Epidermal melanocyte (primary cell): ENCODE measurements at regions not wholly inside any gene's neighbourhood (a gene's known extent, or its start where the extent isn't known, plus 50 kb on each side); places are given as distances from the start of the nearest gene placed in this dataset.
"Not testable (repeated sequence)": the region's sequence is repeated elsewhere in the genome, so short reads cannot be mapped to it uniquely, and the experiment has no call there.

Experiments
- DNase-seq: peaks from one replicate; pipeline ENCODE4 v3.0.0; 2011; ENCODE audit warnings: low spot score; ENCODE audit not compliant: insufficient read length

GRCh38 chr15:96184297-96184696, 146.2 kb upstream of the NR2F2 start:
- DNase-seq = no peak

GRCh38 chr15:96186105-96186504, 144.4 kb upstream of the NR2F2 start:
- DNase-seq = no peak

- DNase-seq = no peak
These were observed 142.9 kb upstream of the NR2F2 start for GRCh38 chr15:96187341-96188305.

DNA sequence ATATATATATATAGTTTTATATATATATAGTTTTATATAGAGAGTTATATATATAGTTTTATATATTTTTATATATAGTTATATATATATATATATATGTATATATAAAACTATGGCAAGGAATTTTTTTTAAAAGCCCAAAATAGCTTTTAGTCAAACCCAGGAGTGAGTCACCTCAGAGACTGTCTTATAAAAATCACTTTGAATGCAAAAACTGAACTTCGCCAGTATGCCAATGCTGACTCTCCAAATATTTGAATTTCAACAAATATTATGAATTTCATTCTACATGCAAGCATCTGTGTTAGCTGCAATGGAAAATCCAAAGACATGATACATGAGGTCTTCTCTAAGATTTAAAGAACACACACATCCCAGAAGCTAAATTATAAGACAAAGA, 132.8 kb upstream of the NR2F2 start:
- no peak for DNase-seq

GRCh38 chr15:96199111-96199510, 131.4 kb upstream of the NR2F2 start:
- DNase-seq = no peak

DNA sequence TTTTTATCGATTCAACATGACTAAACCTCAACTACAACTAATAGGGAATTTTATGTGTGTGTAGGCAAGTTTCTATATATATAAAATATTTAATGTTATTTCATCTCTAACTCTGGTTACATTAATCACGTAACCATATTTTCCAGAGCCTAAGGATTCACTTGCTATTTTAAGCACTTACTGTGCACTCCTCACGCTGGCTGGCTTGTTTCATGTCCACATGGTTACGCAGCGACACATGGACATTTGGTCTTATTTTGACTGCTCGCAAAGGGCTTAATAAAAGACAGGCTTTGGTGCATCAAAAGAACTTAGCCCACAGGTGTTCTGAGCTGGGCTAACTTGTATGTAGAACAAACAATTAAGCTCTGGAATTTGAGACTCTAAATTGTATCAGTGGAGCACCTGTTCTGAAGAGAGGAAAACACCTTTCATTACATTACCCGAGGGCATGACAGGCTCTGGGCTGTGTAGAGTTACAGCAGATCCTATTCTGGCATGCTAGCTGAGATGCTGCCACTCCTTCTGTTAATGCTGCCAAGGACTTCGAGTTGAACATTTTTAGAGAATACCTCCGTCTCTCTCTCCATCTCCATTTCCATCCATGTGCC, 130.0 kb upstream of the NR2F2 start:
- no peak for DNase-seq

- DNase-seq = no peak
These were observed 128.8 kb upstream of the NR2F2 start for GRCh38 chr15:96201696-96202095.

- not testable (repeated sequence) for DNase-seq
These were observed 124.9 kb upstream of the NR2F2 start for GRCh38 chr15:96205588-96205987.

DNA sequence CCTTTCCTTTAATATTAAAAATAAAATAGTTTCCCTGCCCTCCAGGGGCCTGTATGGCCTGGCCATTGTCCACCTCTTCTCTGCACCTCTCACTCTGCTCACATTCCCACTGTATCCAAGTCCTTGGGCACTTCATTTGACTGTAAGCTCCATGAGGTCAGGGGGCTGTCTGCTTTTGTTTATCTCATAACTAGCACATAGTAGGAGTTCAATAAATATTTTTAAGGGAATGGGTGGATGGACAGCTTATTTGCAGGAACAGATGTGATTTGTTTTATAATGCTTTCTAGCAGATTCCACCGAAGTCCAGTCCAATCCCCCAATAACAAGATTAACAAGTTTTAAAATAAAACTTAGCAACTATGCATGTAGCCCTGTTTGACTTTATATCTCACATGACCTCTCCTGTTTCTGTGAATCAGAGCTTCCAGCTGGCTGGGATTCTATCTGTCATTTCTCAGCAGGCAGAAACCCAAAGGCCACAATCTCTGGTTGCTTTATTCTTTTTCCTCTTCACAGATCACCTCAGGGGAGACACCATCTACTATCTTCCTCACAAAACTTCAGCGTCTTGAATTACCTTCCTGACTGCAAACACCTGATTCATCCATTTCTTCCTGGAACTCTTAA, 123.0 kb upstream of the NR2F2 start:
- DNase-seq = no peak

- no peak for DNase-seq
These were observed 121.2 kb upstream of the NR2F2 start for GRCh38 chr15:96209285-96209735.

- DNase-seq = no peak
These were observed 117.5 kb upstream of the NR2F2 start for GRCh38 chr15:96213045-96213444.

- DNase-seq = no peak
These were observed 116.6 kb upstream of the NR2F2 start for GRCh38 chr15:96213896-96214295.

GRCh38 chr15:96216481-96216880, 114.0 kb upstream of the NR2F2 start:
- not testable (repeated sequence) for DNase-seq

- no peak for DNase-seq
These were observed 112.5 kb upstream of the NR2F2 start for GRCh38 chr15:96217983-96218382.

DNA sequence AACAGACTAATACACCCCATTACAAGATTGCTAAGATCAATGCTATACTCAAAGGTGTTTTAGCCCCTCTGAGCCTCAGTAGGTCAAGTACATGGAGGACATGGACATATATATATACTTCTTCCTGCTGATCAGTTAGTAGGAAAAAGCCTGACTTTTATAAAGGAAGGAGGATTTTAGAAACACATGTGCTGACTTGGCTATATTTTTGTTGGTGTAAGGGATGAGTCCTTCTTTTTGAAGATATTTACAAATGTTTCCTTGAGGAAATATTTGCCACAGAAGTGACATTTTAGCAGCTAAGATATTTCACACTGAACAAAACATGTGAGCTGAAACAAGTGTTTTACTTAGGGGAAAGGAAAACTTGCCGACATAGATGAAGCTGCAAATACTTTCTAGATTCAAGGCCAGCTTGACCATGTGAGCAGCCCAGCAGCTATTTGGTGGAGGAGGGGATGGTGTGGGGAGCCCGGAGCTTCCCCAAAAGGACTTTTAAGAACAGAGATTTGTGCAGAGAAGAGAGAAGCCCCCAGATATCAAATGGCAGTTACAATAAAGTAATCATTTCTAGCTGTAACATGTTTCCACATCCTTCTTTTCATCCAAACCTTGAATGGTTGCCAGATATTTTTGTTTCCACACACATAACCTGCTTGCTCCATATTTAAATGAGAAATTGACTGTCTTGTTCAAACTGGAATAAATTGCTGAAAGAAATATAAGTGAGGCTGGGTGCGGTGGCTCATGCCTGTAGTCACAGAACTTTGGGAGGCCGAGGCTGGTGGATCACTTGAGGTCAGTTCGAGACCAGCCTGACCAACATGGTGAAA, 111.7 kb upstream of the NR2F2 start:
- no peak for DNase-seq

- no peak for DNase-seq
These were observed 110.8 kb upstream of the NR2F2 start for GRCh38 chr15:96219681-96220080.

GRCh38 chr15:96220657-96221056, 109.8 kb upstream of the NR2F2 start:
- no peak for DNase-seq

- no peak for DNase-seq
These were observed 107.5 kb upstream of the NR2F2 start for GRCh38 chr15:96222981-96223380.

DNA sequence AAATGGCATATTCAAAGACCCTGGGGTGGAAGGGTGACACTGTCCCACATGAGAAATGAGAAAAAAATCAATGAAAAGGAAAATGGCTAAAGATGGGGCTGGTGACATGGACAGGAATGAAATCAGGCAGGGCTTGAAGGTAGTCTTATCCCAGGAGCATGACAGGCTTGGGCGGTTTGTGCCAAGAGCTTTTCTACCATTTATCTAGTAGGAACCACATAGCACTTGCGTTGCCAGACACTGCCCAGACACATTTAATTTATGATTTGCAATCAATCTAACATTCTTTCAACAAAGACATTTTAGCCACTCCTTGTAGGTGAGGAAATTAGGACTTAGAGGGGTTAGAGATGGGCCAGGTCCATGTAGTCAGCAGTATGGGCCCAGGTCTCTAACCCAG, 106.6 kb upstream of the NR2F2 start:
- no peak for DNase-seq

GRCh38 chr15:96225642-96226259, 104.7 kb upstream of the NR2F2 start:
- no peak for DNase-seq
